ENCODE measurements at regions not wholly inside any gene's neighbourhood (a gene's known extent, or its start where the extent isn't known, plus 50 kb on each side); places are given as distances from the start of the nearest gene placed in this dataset.
"Not testable (repeated sequence)": the region's sequence is repeated elsewhere in the genome, so short reads cannot be mapped to it uniquely, and the experiment has no call there.

DNA sequence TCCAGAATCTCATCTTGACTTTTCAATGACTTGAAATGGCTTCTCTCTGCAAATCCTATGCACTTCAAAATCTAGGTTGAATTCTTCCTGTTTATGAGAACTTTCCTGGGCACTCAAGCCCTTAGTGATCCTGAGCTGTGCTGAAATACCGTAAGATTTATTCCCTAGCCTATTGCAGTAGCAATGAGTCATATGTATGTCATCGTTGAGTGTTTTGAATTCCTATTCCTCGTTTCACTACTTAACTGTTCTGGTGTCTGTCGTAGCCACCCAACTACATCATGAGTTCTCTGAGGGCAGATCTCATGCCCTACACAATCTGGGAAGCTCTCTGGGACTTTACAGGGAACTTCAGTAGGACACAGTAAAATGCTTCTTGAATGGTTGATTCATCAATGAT is 190.8 kb upstream of the TMEM132C start:
- DNase-seq (ENCODE audit: low spot score) = peak; percentile 61

DNA sequence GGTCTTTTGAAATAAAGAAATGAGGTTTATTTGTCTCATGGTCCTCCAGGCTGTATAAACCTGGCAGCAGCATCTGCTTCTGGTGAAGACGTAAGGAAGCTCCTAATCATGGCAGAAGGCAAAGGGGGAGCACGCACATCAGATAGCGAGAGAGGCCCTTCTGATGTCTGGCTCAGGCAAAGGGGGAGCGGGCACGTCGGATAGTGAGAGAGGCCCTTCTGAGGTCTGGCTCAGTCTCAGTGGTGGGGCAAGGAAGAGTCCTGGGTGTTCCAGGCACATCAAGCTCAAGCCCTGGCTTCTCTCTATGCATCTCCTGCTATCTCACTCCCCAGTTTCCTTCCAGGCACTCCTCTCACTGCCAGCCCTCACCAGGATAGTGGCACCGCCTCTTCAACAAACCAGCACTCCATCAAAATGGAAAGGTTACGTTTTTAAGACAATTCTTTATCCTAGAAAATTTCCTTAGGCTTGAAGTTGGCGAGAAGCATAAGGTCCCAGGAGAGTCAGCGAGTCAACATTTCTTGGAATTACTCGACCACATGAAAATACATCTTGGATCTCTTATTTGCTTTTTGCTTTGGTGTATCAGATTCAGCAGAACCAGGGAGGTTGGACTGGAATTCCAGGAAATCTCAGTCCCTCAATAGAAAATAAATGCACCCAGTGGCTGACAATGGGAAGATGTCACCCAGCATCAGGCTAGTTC is 189.6 kb upstream of the TMEM132C start:
- no peak for DNase-seq (ENCODE audit: low spot score)

GRCh38 chr12:128077917-128078298 is 189.1 kb upstream of the TMEM132C start:
- DNase-seq (ENCODE audit: low spot score) = no peak

DNA sequence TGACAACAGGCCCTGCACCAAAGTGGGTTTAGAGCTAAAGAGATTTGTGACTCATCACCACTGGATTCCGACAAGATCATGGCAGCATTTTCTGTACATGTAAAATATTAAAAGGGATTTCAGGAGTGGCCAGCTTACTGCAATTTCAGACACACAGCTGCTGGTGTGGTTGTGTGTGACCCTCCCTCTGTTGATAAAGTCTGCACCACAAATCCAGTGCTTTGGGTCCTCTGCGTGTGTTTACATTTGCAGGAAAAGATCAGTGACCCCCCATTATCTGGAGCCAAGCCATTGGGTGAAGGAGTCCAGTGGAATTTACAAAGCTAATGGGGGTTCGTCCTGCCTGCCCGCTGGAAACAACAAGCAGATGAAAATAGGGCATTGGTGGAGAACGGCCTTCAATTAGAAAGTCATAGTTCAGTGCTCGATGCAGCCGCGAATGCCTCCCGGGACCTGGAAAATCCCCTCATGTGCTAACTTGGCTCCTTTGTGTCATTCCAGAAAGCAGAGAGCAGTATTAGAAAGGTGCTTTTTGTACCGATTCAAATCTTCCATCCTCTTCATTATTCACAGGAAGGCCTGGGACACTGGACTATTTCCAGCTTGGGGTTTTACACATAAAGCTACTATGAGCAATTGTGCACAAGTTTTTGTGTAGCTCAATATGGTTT is 188.5 kb upstream of the TMEM132C start:
- no peak for DNase-seq (ENCODE audit: low spot score)

- no peak for DNase-seq (ENCODE audit: low spot score)
These were observed 187.5 kb upstream of the TMEM132C start for GRCh38 chr12:128079446-128079845.

DNA sequence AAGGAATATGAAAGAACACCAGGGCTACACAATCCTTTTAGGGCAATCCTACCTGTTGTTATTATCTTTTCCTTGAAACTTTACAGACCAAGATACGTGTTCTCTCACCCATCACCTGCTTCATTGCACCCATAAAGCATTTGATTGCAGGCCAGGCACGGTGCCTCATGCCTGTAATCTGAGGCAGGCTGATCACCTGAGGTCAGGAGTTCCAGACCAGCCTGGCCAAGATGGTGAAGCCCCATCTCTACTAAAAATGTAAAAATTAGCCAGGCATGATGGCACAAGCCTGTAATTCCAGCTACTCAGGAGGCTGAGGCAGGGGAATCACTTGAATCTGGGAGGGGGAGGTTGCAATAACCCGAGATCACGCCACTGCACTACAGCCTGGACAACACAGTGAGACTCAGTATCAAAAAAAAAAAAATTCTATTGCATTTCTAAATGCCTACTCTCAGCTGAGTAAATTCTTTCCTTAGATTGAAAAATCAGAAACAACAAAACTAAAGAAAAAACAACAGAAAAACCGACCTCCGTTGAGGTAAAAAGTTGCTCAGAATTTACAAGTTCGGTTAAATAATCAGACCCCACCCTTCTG is 183.7 kb upstream of the TMEM132C start:
- DNase-seq (ENCODE audit: low spot score) = no peak

DNA sequence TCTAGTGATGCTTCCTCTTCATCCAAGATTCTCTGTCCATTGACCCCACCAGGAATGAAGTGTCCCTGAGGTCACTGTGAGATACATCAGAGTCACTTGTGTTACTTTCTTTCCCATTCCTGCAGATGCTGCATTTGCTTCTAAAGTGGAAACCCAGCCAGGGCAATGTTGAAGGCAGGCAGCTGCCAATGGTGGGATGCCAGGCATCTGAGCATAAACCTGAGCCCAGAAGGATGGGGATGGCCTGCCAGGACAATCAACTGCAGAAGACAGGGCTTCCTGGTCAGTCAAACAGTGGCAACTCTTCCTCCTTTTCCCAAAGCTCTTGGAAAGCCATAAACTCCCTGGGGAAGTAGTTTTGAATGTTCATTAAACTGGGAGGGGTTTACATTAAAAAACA is 178.0 kb upstream of the TMEM132C start:
- no peak for DNase-seq (ENCODE audit: low spot score)

DNA sequence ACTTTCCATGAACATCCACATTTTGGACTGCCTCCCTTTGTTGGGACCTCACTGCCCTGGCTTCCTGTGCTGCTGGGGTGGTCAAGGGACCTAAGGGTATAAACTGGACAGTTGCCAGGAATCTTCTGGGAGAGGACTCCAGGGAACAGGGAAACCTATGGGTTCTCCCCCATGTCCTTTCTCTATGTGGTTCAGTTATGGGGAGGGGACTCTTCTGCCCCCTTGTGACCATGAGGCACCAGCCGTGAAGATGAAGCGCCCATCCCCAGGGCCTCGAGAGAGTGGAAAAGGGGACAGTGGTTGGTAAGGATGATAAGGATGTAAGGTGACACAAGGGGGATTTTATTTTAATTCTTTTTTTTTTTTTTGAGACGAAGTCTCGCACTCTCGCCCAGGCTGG is 177.0 kb upstream of the TMEM132C start:
- no peak for DNase-seq (ENCODE audit: low spot score)

- no peak for DNase-seq (ENCODE audit: low spot score)
These were observed 175.8 kb upstream of the TMEM132C start for GRCh38 chr12:128091101-128091720.

- DNase-seq (ENCODE audit: low spot score) = no peak
These were observed 175.0 kb upstream of the TMEM132C start for GRCh38 chr12:128091951-128092382.

GRCh38 chr12:128098730-128099129 is 168.2 kb upstream of the TMEM132C start:
- peak; percentile 8 for DNase-seq (ENCODE audit: low spot score)

DNA sequence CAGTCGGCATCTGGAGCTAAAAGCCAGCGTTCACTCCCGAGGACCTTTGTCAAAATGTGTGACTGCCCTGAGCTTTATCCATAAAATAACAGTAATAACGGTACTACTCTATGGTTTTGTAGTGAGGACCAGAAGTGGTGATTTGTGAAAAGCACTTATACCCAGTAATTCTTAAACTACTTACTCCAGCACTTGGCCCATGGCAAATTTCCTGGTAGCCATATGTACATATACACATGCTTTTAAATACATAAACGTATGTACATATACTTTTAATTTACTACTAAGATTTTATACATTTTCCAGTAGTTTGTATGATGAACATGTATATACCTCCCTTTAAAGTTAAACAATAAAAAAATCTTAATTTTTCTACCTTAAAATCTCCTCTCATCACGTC is 163.8 kb upstream of the TMEM132C start:
- DNase-seq (ENCODE audit: low spot score) = no peak

GRCh38 chr12:128109236-128109635 is 157.7 kb upstream of the TMEM132C start:
- no peak for DNase-seq (ENCODE audit: low spot score)

DNA sequence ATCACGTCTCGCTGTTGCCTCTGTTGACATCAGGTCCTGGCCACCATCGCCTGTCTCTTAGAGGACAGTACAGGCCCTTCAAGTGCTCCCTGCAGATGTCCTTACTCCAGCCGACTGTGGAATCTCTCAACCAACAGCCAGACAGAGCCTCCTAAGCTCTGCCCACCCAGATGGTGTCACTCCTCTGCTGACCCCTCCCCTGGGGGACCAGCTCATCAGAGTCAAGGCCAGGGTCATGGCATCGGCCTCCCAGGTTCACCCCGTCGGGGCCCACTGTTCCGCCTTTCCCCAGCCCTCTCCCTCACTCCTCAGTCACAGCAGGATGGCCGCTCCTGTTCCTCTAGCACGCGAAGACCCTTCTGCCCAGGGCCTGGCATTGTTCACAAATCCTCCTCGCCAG is 157.3 kb upstream of the TMEM132C start:
- DNase-seq (ENCODE audit: low spot score) = no peak

- DNase-seq (ENCODE audit: low spot score) = no peak
These were observed 155.6 kb upstream of the TMEM132C start for GRCh38 chr12:128111333-128111732.

DNA sequence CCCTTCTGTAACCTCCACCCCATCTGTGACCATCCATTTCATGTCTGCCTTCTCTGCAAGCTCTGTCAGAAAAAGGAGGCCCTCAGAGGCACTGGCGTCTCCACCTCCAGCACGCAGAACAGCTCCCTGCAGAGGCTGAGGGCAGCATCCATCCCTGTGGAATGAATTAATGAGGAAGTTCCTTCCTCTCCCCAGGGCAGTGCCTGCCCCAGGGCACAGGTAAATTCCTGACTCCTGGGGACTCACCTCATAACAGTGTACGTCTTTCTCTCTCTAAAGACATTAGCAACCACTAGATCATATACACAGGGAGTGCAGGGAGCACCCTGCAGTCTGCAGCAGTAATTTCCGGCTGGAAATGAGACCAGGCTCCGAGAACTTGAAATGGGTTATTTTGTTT is 155.0 kb upstream of the TMEM132C start:
- DNase-seq (ENCODE audit: low spot score) = no peak

- not testable (repeated sequence) for DNase-seq (ENCODE audit: low spot score)
These were observed 153.7 kb upstream of the TMEM132C start for GRCh38 chr12:128113250-128113649.

- no peak for DNase-seq (ENCODE audit: low spot score)
These were observed 152.5 kb upstream of the TMEM132C start for GRCh38 chr12:128114485-128114884.

DNA sequence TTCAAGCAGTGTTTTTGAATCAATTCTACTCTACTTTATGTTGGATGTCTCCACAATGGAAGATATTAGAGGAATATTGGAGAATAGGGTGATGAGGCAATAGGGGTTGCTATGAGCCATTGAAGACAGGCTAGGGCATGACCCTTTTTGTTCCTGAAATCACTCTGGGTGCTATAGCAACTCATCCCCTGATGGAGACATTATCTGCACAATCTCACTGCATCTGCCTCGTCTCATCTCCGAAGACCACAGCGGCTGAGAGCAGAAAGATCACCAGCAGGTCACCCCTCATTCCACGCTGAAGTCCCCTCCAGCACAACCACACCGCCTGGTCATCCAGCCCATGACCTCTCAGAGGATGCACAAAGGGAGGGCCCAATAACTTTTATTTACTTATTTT is 150.4 kb upstream of the TMEM132C start:
- no peak for DNase-seq (ENCODE audit: low spot score)

- DNase-seq (ENCODE audit: low spot score) = no peak
These were observed 146.9 kb upstream of the TMEM132C start for GRCh38 chr12:128120035-128120434.

GRCh38 chr12:128121424-128121823 is 145.5 kb upstream of the TMEM132C start:
- DNase-seq (ENCODE audit: low spot score) = no peak

- no peak for DNase-seq (ENCODE audit: low spot score)
These were observed 143.9 kb upstream of the TMEM132C start for GRCh38 chr12:128123096-128123495.

DNA sequence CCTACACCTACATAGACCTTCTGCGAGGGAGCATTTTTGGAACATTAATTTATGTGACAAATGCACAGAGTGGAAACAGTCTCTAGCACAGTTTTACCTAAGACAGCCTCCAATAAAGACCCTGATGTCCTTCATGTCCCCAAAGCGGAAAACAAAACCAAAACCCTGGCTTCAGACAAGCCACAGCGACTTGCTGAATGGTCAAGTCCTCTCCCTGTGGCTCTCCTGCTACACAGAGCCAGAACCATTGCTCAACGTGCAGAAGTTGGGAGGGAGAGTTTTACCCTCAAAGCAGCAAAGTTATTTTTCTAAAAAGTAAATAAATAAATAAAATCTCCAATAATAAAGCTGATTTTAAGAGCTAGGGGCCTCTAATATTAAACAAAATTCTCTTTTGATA is 135.0 kb upstream of the TMEM132C start:
- no peak for DNase-seq (ENCODE audit: low spot score)

Measured in AG08396 (cell line).